ENCODE measurements at regions not wholly inside any gene's neighbourhood (a gene's known extent, or its start where the extent isn't known, plus 50 kb on each side); places are given as distances from the start of the nearest gene placed in this dataset.

- TF ChIP-seq CTCF (conservative IDR thresholded peaks at IDR 0.05; ENCODE audit: low read length) (no peak), EZH2phosphoT487 (IDR thresholded peaks at IDR 0.05; ENCODE audit: borderline replicate concordance) (no peak)
These were observed 485.4 kb downstream of the AMY1C start for GRCh38 chr1:104235141-104235540.
